Brain pericyte (primary cell): ENCODE measurements at regions not wholly inside any gene's neighbourhood (a gene's known extent, or its start where the extent isn't known, plus 50 kb on each side); places are given as distances from the start of the nearest gene placed in this dataset.

Experiments used
- DNase-seq: peaks from one replicate; pipeline ENCODE4 v3.0.0-alpha.2; 2012; ENCODE audit warnings: low read depth, low spot score

- DNase-seq = no peak
Observed at GRCh38 chr1:22315315-22316078, 136.2 kb upstream of the ZBTB40 start.

GRCh38 chr1:22317231-22317919 lies 134.3 kb upstream of the ZBTB40 start:
- DNase-seq = no peak

GRCh38 chr1:22317920-22318243 lies 133.8 kb upstream of the ZBTB40 start:
- no peak for DNase-seq

GRCh38 chr1:22318279-22318981 lies 133.2 kb upstream of the ZBTB40 start:
- no peak for DNase-seq

- DNase-seq = no peak
Observed at GRCh38 chr1:22319608-22320007, 132.0 kb upstream of the ZBTB40 start.

GRCh38 chr1:22320587-22321344 lies 130.9 kb upstream of the ZBTB40 start:
- no peak for DNase-seq

- DNase-seq = no peak
Observed at GRCh38 chr1:22321917-22322316, 129.7 kb upstream of the ZBTB40 start.

GRCh38 chr1:22323141-22323845 lies 128.4 kb upstream of the ZBTB40 start:
- DNase-seq = no peak

GRCh38 chr1:22323846-22324504 lies 127.7 kb upstream of the ZBTB40 start:
- no peak for DNase-seq

GRCh38 chr1:22325531-22326371 lies 125.9 kb upstream of the ZBTB40 start:
- DNase-seq = no peak

GRCh38 chr1:22326372-22326915 lies 125.2 kb upstream of the ZBTB40 start:
- DNase-seq = no peak

- DNase-seq = no peak
Observed at GRCh38 chr1:22326931-22327330, 124.7 kb upstream of the ZBTB40 start.

GRCh38 chr1:22327411-22327810 lies 124.2 kb upstream of the ZBTB40 start:
- no peak for DNase-seq

- no peak for DNase-seq
Observed at GRCh38 chr1:22328331-22329147, 123.1 kb upstream of the ZBTB40 start.

GRCh38 chr1:22329148-22329515 lies 122.5 kb upstream of the ZBTB40 start:
- no peak for DNase-seq

- no peak for DNase-seq
Observed at GRCh38 chr1:22330092-22330759, 121.4 kb upstream of the ZBTB40 start.

GRCh38 chr1:22330760-22331119 lies 120.9 kb upstream of the ZBTB40 start:
- no peak for DNase-seq
